Skeletal muscle tissue (tissue), 3 donors: ENCODE measurements at regions not wholly inside any gene's neighbourhood (a gene's known extent, or its start where the extent isn't known, plus 50 kb on each side); places are given as distances from the start of the nearest gene placed in this dataset.

ENCODE experiments used
- H3K27ac ChIP-seq: one replicate; pipeline ENCODE4 v1.7.0; 2013; ENCODE audit warnings: mild to moderate bottlenecking, low read depth, low read length, inconsistent platforms
- H3K27me3 ChIP-seq, 3 donors: one replicate each; pipeline ENCODE4 v1.7.0; 2013; ENCODE audit warnings: low read length in 3 of 3; ENCODE audit not compliant: control insufficient read depth in 3 of 3, insufficient read depth in 3 of 3
- H3K36me3 ChIP-seq, 3 donors: one replicate each; pipeline ENCODE4 v1.7.0; 2013; ENCODE audit warnings: low read length in 3 of 3; ENCODE audit not compliant: control insufficient read depth in 3 of 3, insufficient read depth in 3 of 3
- H3K4me1 ChIP-seq, 3 donors: one replicate each; pipeline ENCODE4 v1.7.0; 2013; ENCODE audit warnings: low read length in 3 of 3, mild to moderate bottlenecking in 3 of 3; ENCODE audit not compliant: control insufficient read depth in 3 of 3, insufficient read depth in 3 of 3
- H3K4me3 ChIP-seq, 3 donors: one replicate each; pipeline ENCODE4 v1.7.0; 2013; ENCODE audit warnings: low read length in 3 of 3
- H3K9ac ChIP-seq, 3 donors: one replicate each; pipeline ENCODE4 v1.7.0; 2013; ENCODE audit warnings: low read length in 3 of 3, mild to moderate bottlenecking in 3 of 3, moderate library complexity in 2 of 3, low read depth in 1 of 3
- H3K9me3 ChIP-seq, 3 donors: one replicate each; pipeline ENCODE4 v1.7.0; 2013; ENCODE audit warnings: low read length in 3 of 3; ENCODE audit not compliant: control insufficient read depth in 3 of 3
- donor health status: Osteomylitis.

- Histone ChIP-seq H3K9me3 (no peaks in the 10 kb centered on the region), H3K27ac (no peak overlapping the region), H3K9ac (no peak overlapping the region), H3K4me3 (no peak overlapping the region), H3K4me1 (no peaks in the 10 kb centered on the region), H3K36me3 (no peaks in the 10 kb centered on the region), H3K27me3 (no peaks in the 10 kb centered on the region)
Observed at GRCh38 chr6:21802175-21802822, 208.7 kb downstream of the SOX4 start.

GRCh38 chr6:21804941-21805610 is 211.5 kb downstream of the SOX4 start:
- Histone ChIP-seq H3K4me3 (no peak overlapping the region), H3K9ac (no peak overlapping the region), H3K27ac (no peak overlapping the region), H3K4me1 (peaks cover 0 to 10% (median 7%) of the 10 kb centered on the region in 3 donors), H3K36me3 (no peaks in the 10 kb centered on the region), H3K9me3 (no peaks in the 10 kb centered on the region), H3K27me3 (no peaks in the 10 kb centered on the region)

GRCh38 chr6:21807299-21808044 is 213.9 kb downstream of the SOX4 start:
- no peaks in the 10 kb centered on the region for H3K36me3 ChIP-seq
- H3K9ac ChIP-seq = no peak overlapping the region
- peaks cover 0 to 10% (median 7%) of the 10 kb centered on the region in 3 donors for H3K4me1 ChIP-seq
- H3K9me3 ChIP-seq = no peaks in the 10 kb centered on the region
- H3K4me3 ChIP-seq = no peak overlapping the region
- H3K27me3 ChIP-seq = no peaks in the 10 kb centered on the region
- H3K27ac ChIP-seq = peak overlapping the region; percentile 30

- H3K36me3 ChIP-seq = no peaks in the 10 kb centered on the region
Observed at GRCh38 chr6:21808045-21808470, 214.5 kb downstream of the SOX4 start.

GRCh38 chr6:21808551-21809242 is 215.1 kb downstream of the SOX4 start:
- no peaks in the 10 kb centered on the region for H3K27me3 ChIP-seq
- H3K27ac ChIP-seq = peak overlapping the region; percentile 30
- H3K4me1 ChIP-seq = peaks cover 0 to 10% (median 7%) of the 10 kb centered on the region in 3 donors
- no peaks in the 10 kb centered on the region for H3K9me3 ChIP-seq
- H3K9ac ChIP-seq = no peak overlapping the region
- H3K4me3 ChIP-seq = peak overlapping the region in 1 of 3 donors; percentile 5
- no peaks in the 10 kb centered on the region for H3K36me3 ChIP-seq

More at GRCh38 chr6:21808045-21808470, 214.5 kb downstream of the SOX4 start:
- Histone ChIP-seq H3K27ac (peak overlapping the region; percentile 30), H3K9ac (no peak overlapping the region), H3K27me3 (no peaks in the 10 kb centered on the region), H3K4me1 (peaks cover 0 to 10% (median 7%) of the 10 kb centered on the region in 3 donors), H3K9me3 (no peaks in the 10 kb centered on the region), H3K4me3 (peak overlapping the region in 1 of 3 donors; percentile 7)

- H3K27me3 ChIP-seq = no peaks in the 10 kb centered on the region
- no peak overlapping the region for H3K9ac ChIP-seq
- peaks cover 0 to 10% (median 7%) of the 10 kb centered on the region in 3 donors for H3K4me1 ChIP-seq
- H3K9me3 ChIP-seq = no peaks in the 10 kb centered on the region
- H3K4me3 ChIP-seq = no peak overlapping the region
- no peaks in the 10 kb centered on the region for H3K36me3 ChIP-seq
- no peak overlapping the region for H3K27ac ChIP-seq
Observed at GRCh38 chr6:21811484-21811883, 217.9 kb downstream of the SOX4 start.

- Histone ChIP-seq H3K27me3 (no peaks in the 10 kb centered on the region), H3K9me3 (no peaks in the 10 kb centered on the region), H3K27ac (no peak overlapping the region), H3K36me3 (no peaks in the 10 kb centered on the region), H3K9ac (no peak overlapping the region), H3K4me3 (no peak overlapping the region), H3K4me1 (no peaks in the 10 kb centered on the region)
Observed at GRCh38 chr6:21816231-21816630, 222.7 kb downstream of the SOX4 start.

- H3K27ac ChIP-seq = no peak overlapping the region
- H3K9me3 ChIP-seq = no peaks in the 10 kb centered on the region
- no peaks in the 10 kb centered on the region for H3K36me3 ChIP-seq
- no peak overlapping the region for H3K4me3 ChIP-seq
- no peaks in the 10 kb centered on the region for H3K4me1 ChIP-seq
- no peaks in the 10 kb centered on the region for H3K27me3 ChIP-seq
- H3K9ac ChIP-seq = no peak overlapping the region
Observed at GRCh38 chr6:21820442-21820841, 226.9 kb downstream of the SOX4 start.

GRCh38 chr6:21823371-21823770 is 229.8 kb downstream of the SOX4 start:
- Histone ChIP-seq H3K27ac (no peak overlapping the region), H3K36me3 (no peaks in the 10 kb centered on the region), H3K27me3 (no peaks in the 10 kb centered on the region), H3K9me3 (no peaks in the 10 kb centered on the region), H3K4me1 (no peaks in the 10 kb centered on the region), H3K4me3 (no peak overlapping the region), H3K9ac (no peak overlapping the region)
